GM18951 (cell line): ENCODE measurements at regions not wholly inside any gene's neighbourhood (a gene's known extent, or its start where the extent isn't known, plus 50 kb on each side); places are given as distances from the start of the nearest gene placed in this dataset.
"Not testable (repeated sequence)": the region's sequence is repeated elsewhere in the genome, so short reads cannot be mapped to it uniquely, and the experiment has no call there.

ENCODE experiments used
- POLR2A ChIP-seq: IDR thresholded peaks from 4 replicates; pipeline ENCODE4 v1.6.1; 2011; ENCODE audit warnings: mild to moderate bottlenecking; ENCODE audit not compliant: insufficient read length, insufficient read depth; ENCODE audit errors: extremely low read depth
- in situ Hi-C: fragments of 300-500 bp; cut with MboI; formaldehyde crosslinking; loops from one replicate; pipeline ENCODE4 v1.12.0; 2022; ENCODE audit warnings: low sequenced_read_pairs, mixed read lengths, inconsistent platforms; ENCODE audit not compliant: unreplicated experiment

DNA sequence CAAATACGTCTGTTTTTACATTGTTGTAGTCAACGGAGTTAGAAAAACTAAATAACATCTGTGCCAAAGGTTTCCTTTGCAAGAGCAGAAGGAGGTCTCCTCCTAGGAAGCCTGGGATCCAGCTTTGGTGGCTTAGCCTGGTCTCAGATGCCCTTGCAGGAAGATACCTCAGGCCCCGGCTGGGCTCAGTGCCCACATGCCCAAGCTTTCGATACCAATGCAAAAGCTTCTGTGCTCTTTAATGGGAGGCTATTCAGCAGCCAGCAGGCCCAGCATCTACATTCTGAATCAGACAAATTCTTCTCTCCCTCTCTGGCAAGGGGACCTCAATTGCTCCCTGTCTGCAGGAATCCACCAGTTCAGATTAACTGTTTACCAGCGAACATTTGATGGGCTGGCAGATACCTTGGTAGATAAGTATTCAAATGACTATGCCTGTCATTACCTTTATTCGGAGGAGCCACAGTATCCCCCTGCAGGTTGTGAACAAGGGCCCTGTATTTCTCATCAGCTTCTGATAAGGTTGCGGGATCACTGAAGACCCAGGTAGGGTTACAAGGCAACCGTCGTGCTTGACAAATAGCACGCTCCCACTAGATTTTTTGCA lies 180.1 kb upstream of the KBTBD8 start:
- in situ Hi-C loops = loop anchor here (5.0 to 25.0 kb wide), 2 partner anchors 406 to 561 kb away; no protein-coding TSS in a partner anchor

DNA sequence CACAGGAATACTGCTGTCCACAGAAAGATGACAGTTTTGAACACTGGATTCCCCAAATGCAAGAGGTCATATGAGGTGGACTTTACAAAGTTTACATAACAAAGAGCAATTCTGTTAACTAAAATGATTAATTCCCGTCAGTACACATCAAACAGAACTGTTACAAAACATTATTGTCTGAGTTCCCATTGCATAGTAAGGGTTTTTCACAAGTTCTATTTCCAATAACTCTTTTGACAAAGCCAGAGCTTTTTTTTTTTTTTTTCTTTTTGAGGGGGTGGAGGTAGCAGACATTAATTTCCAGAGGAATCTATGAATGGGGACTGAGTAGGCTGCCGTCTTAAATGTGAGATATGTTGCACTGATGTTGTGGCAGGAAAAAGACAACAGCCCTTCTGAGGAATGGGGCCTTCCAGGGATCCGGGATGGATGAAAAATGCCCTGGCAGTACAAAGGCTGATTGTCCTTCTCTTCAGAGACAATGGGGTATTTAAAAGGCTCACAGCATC lies 178.1 kb upstream of the KBTBD8 start:
- in situ Hi-C loops = loop anchor here (5.0 to 25.0 kb wide), 2 partner anchors 408 to 563 kb away; no protein-coding TSS in a partner anchor
- no peak for TF ChIP-seq POLR2A

More for the DNA sequence above, 180.1 kb upstream of the KBTBD8 start:
- no peak for TF ChIP-seq POLR2A

GRCh38 chr3:66822186-66823008 lies 175.7 kb upstream of the KBTBD8 start:
- in situ Hi-C loops = loop anchor here (25.0 kb wide), 1 partner anchor 410 kb away; no protein-coding TSS in a partner anchor
- no peak for TF ChIP-seq POLR2A

DNA sequence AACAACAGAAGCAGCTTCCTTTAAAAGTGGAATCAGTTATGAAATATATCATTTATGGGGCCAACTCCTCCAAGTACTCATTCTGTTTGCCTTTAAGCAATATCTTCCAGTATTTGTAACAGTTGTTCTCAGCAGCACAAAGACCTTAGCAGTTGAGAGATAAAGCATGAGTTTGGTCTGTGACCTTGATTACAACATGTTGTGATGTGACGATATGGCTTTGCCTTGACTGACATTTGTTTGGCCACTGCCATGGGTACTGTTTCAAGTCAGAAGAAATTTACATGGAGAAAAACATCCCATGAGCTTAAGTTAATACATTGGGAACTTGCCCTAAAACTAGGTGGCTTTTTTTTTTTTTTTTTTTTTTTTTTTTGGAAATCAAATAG lies 175.1 kb upstream of the KBTBD8 start:
- in situ Hi-C loops = loop anchor here (25.0 kb wide), 1 partner anchor 411 kb away; no protein-coding TSS in a partner anchor
- TF ChIP-seq POLR2A = no peak

DNA sequence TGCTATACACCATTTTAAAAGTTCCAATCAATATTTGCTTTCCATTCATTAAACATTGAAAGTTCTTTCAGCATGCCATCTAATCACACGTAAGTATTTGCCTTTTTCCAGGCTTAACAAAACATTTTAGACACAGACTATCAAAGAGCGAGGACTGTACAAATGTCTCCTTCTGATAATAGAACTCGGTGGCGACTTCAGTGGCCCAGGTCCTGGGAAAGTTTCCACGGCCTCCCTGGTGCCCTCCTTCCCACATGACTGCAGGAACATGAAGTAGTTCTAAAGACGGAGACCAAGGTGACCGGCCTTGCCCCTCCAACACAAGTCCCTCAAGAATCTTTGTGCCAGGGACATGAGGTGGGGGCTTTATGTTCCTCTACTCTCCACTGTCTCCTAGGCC lies 174.6 kb upstream of the KBTBD8 start:
- in situ Hi-C loops = loop anchor here (25.0 kb wide), 1 partner anchor 411 kb away; no protein-coding TSS in a partner anchor
- no peak for TF ChIP-seq POLR2A

- in situ Hi-C loops = no loop called here
- no peak for TF ChIP-seq POLR2A
These were observed 172.7 kb upstream of the KBTBD8 start for GRCh38 chr3:66825375-66825774.

GRCh38 chr3:66827726-66828125 lies 170.4 kb upstream of the KBTBD8 start:
- no peak for TF ChIP-seq POLR2A
- in situ Hi-C loops = no loop called here

- TF ChIP-seq POLR2A = no peak
- in situ Hi-C loops = no loop called here
These were observed 169.8 kb upstream of the KBTBD8 start for GRCh38 chr3:66828303-66828702.

DNA sequence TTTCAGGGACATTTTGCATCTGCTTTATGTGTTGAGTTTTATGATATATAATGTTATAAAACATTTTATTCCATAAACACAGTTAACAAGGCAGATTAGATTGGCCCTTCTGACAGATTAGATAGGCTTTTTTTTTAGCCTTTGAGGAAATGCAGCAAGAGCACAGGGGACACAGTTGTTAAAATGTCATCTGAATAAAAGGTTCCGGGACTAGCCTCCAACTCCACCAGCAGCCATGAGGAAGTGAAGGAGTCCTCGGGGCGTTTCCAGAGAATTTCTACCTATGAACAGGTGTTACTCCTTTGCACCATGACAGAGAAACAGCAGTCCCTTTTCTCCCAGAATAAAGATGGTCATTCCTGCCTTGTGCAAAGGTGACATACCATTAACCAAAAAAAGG lies 167.8 kb upstream of the KBTBD8 start:
- no peak for TF ChIP-seq POLR2A
- in situ Hi-C loops = no loop called here

DNA sequence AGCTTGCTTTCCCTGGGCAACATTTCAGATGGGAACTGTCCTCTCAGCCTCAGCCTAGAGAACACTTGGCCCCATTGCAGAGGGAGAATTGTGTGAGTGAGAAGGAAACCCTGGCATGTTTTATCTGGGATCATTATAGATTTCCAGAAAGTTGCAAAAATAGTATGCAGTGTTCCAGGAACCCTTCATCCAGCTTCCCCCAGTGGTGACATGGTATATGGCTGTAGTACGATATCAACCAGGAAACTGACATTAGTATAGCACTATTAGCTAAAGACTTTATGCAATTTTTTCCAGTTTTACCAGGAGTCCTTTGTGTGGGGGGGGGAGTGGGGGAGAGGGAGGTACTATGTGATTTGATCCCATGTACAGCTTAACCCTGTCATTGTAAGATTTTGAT lies 166.2 kb upstream of the KBTBD8 start:
- no peak for TF ChIP-seq POLR2A
- in situ Hi-C loops = no loop called here

GRCh38 chr3:66836363-66837152 lies 161.5 kb upstream of the KBTBD8 start:
- in situ Hi-C loops = no loop called here
- TF ChIP-seq POLR2A = no peak

- in situ Hi-C loops = no loop called here
- TF ChIP-seq POLR2A = no peak
These were observed 159.4 kb upstream of the KBTBD8 start for GRCh38 chr3:66838704-66839103.

- TF ChIP-seq POLR2A = no peak
- in situ Hi-C loops = no loop called here
These were observed 158.6 kb upstream of the KBTBD8 start for GRCh38 chr3:66839508-66839907.

- in situ Hi-C loops = not testable (repeated sequence)
These were observed 155.2 kb upstream of the KBTBD8 start for GRCh38 chr3:66842761-66843464.
